Natural killer cell (primary cell): ENCODE measurements at regions not wholly inside any gene's neighbourhood (a gene's known extent, or its start where the extent isn't known, plus 50 kb on each side); places are given as distances from the start of the nearest gene placed in this dataset.

Experiments
- ATAC-seq, 3 donors: fragments of 150-1000 bp in 2 of 3; fragments of 200-7000 bp in 1 of 3; cut with Tn5 transposase; 1 replicate in 1 of 3; 2 replicates in 2 of 3; pipeline ENCODE4 v1.10.0; 2021; ENCODE audit warnings: mild to moderate bottlenecking in 2 of 3, moderate library complexity in 2 of 3
- DNase-seq, 2 donors: peaks; one replicate each; pipeline versions ENCODE4 v3.0.0 to v3.0.0-alpha.2; 2013 to 2021; ENCODE audit warnings: mixed read lengths in 1 of 2
- H3K27ac ChIP-seq: one replicate; pipeline ENCODE4 v1.5.1; 2013; ENCODE audit warnings: mild to moderate bottlenecking, low read length
- H3K27me3 ChIP-seq: one replicate; pipeline ENCODE4 v1.6.1; 2013; ENCODE audit warnings: low read length; ENCODE audit not compliant: control insufficient read depth, insufficient read depth
- H3K36me3 ChIP-seq: one replicate; pipeline ENCODE4 v1.6.1; 2013; ENCODE audit warnings: low read length; ENCODE audit not compliant: control insufficient read depth, insufficient read depth
- H3K4me1 ChIP-seq: one replicate; pipeline ENCODE4 v1.6.1; 2013; ENCODE audit warnings: low read length; ENCODE audit not compliant: control insufficient read depth, insufficient read depth
- H3K4me3 ChIP-seq: one replicate; pipeline ENCODE4 v1.5.1; 2013; ENCODE audit warnings: low read length
- H3K9me3 ChIP-seq: one replicate; pipeline ENCODE4 v1.6.1; 2013; ENCODE audit warnings: low read length; ENCODE audit not compliant: control insufficient read depth, insufficient read depth
- H3K27ac Mint-ChIP-seq, 2 donors: one replicate each; pipeline ENCODE4 v1.8.0; 2022; ENCODE audit warnings: mild to moderate bottlenecking in 2 of 2, mixed read lengths in 2 of 2, moderate library complexity in 1 of 2
- H3K27me3 Mint-ChIP-seq, 2 donors: one replicate each; pipeline ENCODE4 v1.8.0; 2022; ENCODE audit warnings: low read depth in 2 of 2, mixed read lengths in 2 of 2
- H3K36me3 Mint-ChIP-seq: one replicate; pipeline ENCODE4 v1.8.0; 2022; ENCODE audit warnings: mixed read lengths
- H3K4me1 Mint-ChIP-seq, 2 donors: one replicate each; pipeline ENCODE4 v1.8.0; 2022; ENCODE audit warnings: mixed read lengths in 2 of 2
- H3K4me3 Mint-ChIP-seq: one replicate; pipeline ENCODE4 v1.8.0; 2022; ENCODE audit warnings: mild to moderate bottlenecking, moderate library complexity, mixed read lengths
- H3K9me3 Mint-ChIP-seq, 2 donors: one replicate each; pipeline ENCODE4 v1.8.0; 2022; ENCODE audit warnings: mixed read lengths in 2 of 2
- CTCF ChIP-seq: fragments of 200-600 bp; IDR thresholded peaks from one replicate; pipeline ENCODE4 v1.8.0; 2022; ENCODE audit warnings: antibody characterized with exemption
- WGBS: methylation state at CpG from one replicate; pipeline ENCODE4 v1.1.7; 2013; ENCODE audit warnings: missing lambda C conversion rate; ENCODE audit not compliant: insufficient coverage; 5-methylcytosine and 5-hydroxymethylcytosine counted together
- intact Hi-C: fragments of 100-400 bp; cut with micrococcal nuclease; formaldehyde crosslinking; loops from one replicate; pipeline ENCODE4 v1.14.2; 2022

GRCh38 chr20:52312132-52312729, 120.7 kb upstream of the ZFP64 start:
- intact Hi-C loops: loop anchor here (10.0 kb wide), 1 partner anchor 63 kb away; no protein-coding TSS in a partner anchor
- no peak overlapping the region for H3K27ac Mint-ChIP-seq
- peak; percentile 81 for TF ChIP-seq CTCF
- Histone ChIP-seq H3K27me3 (no peaks in the 10 kb centered on the region), H3K4me1 (no peaks in the 10 kb centered on the region), H3K4me3 (no peak overlapping the region), H3K36me3 (no peaks in the 10 kb centered on the region), H3K27ac (no peak overlapping the region), H3K9me3 (no peaks in the 10 kb centered on the region)
- peak in 2 of 3 donors; percentile 54 to 67 for ATAC-seq
- H3K27me3 Mint-ChIP-seq: peaks cover 22 to 28% of the 10 kb centered on the region in 2 donors
- H3K36me3 Mint-ChIP-seq: no peaks in the 10 kb centered on the region
- H3K4me3 Mint-ChIP-seq: no peak overlapping the region
- peak in 1 of 2 donors; percentile 84 for DNase-seq
- no peaks in the 10 kb centered on the region for H3K9me3 Mint-ChIP-seq
- WGBS: 71% methylated on average over 1 of the region's 2 CpGs
- H3K4me1 Mint-ChIP-seq: no peaks in the 10 kb centered on the region

DNA sequence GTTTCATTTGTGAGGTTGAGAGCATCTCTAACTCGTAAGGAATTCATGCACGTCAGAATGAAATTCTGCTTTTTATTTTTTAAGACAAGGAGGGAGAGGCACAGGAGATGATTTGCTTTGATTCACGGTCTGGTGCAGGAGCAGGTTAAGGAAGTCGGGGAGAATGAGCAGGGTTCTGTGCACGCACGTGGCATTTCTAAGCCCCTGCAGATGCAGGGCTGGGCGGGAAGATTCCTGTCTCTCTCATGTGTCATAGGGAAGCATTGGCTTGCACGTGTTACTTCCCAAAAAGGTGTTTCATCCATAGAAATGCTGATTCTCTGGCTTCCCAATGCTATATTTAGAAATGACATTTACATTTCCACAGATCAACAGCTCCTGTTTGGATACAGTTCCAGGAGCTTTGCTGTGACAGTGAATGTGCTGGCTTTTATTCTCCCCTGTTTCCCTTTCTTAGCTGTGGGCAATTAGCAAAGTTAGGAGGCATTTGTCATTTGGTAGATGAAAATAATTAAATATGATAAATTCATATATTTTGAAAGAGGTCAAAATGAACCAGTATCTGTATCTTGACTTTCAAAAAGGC, 119.7 kb upstream of the ZFP64 start:
- no peak overlapping the region for H3K27ac Mint-ChIP-seq
- H3K36me3 Mint-ChIP-seq: no peaks in the 10 kb centered on the region
- Histone ChIP-seq H3K9me3 (no peaks in the 10 kb centered on the region), H3K27me3 (no peaks in the 10 kb centered on the region), H3K4me1 (no peaks in the 10 kb centered on the region), H3K4me3 (no peak overlapping the region), H3K27ac (no peak overlapping the region), H3K36me3 (no peaks in the 10 kb centered on the region)
- ATAC-seq (no peak), DNase-seq (no peak)
- TF ChIP-seq CTCF: no peak
- peaks cover 19 to 21% of the 10 kb centered on the region in 2 donors for H3K27me3 Mint-ChIP-seq
- no peaks in the 10 kb centered on the region for H3K4me1 Mint-ChIP-seq
- no peak overlapping the region for H3K4me3 Mint-ChIP-seq
- intact Hi-C loops: loop anchor here (10.0 kb wide), 1 partner anchor 63 kb away; no protein-coding TSS in a partner anchor
- WGBS: 79% methylated on average over 8 of the region's 8 CpGs
- no peaks in the 10 kb centered on the region for H3K9me3 Mint-ChIP-seq

- ATAC-seq (no peak), DNase-seq (no peak)
- no peaks in the 10 kb centered on the region for H3K9me3 Mint-ChIP-seq
- Histone ChIP-seq H3K9me3 (no peaks in the 10 kb centered on the region), H3K4me1 (no peaks in the 10 kb centered on the region), H3K4me3 (no peak overlapping the region), H3K27ac (no peak overlapping the region), H3K36me3 (no peaks in the 10 kb centered on the region), H3K27me3 (no peaks in the 10 kb centered on the region)
- intact Hi-C loops: no loop called here
- H3K27me3 Mint-ChIP-seq: peaks cover 7 to 9% of the 10 kb centered on the region in 2 donors
- no peaks in the 10 kb centered on the region for H3K4me1 Mint-ChIP-seq
- WGBS: 87% methylated on average over 7 of the region's 7 CpGs
- H3K4me3 Mint-ChIP-seq: no peak overlapping the region
- no peak overlapping the region for H3K27ac Mint-ChIP-seq
- no peaks in the 10 kb centered on the region for H3K36me3 Mint-ChIP-seq
- no peak for TF ChIP-seq CTCF
Observed at GRCh38 chr20:52309181-52309580, 117.6 kb upstream of the ZFP64 start.

GRCh38 chr20:52306477-52306876, 114.9 kb upstream of the ZFP64 start:
- Histone ChIP-seq H3K27me3 (no peaks in the 10 kb centered on the region), H3K36me3 (no peaks in the 10 kb centered on the region), H3K9me3 (no peaks in the 10 kb centered on the region), H3K4me3 (no peak overlapping the region), H3K4me1 (no peaks in the 10 kb centered on the region), H3K27ac (no peak overlapping the region)
- TF ChIP-seq CTCF: no peak
- H3K27me3 Mint-ChIP-seq: peaks cover 13 to 25% of the 10 kb centered on the region in 2 donors
- no peak overlapping the region for H3K4me3 Mint-ChIP-seq
- DNase-seq (no peak), ATAC-seq (no peak)
- intact Hi-C loops: no loop called here
- no peak overlapping the region for H3K27ac Mint-ChIP-seq
- H3K36me3 Mint-ChIP-seq: no peaks in the 10 kb centered on the region
- no peaks in the 10 kb centered on the region for H3K4me1 Mint-ChIP-seq
- WGBS: 81% methylated on average over 4 of the region's 4 CpGs
- H3K9me3 Mint-ChIP-seq: no peaks in the 10 kb centered on the region
